HL-60 (cell line): ENCODE measurements at regions not wholly inside any gene's neighbourhood (a gene's known extent, or its start where the extent isn't known, plus 50 kb on each side); places are given as distances from the start of the nearest gene placed in this dataset.

ENCODE experiments used
- CTCF ChIP-seq: IDR thresholded peaks from one replicate; pipeline ENCODE4 v1.5.1; 2011; ENCODE audit warnings: low read length, control low read depth, inconsistent platforms; ENCODE audit not compliant: insufficient read depth
- GABPA ChIP-seq: IDR thresholded peaks from 2 replicates; pipeline ENCODE4 v1.6.1; 2012; ENCODE audit warnings: low read depth
- POLR2AphosphoS5 ChIP-seq: IDR thresholded peaks from 2 replicates; pipeline ENCODE4 v1.6.1; 2012; ENCODE audit warnings: low read depth
- REST ChIP-seq: IDR thresholded peaks from 2 replicates; pipeline ENCODE4 v1.6.1; 2012; ENCODE audit warnings: low read depth; ENCODE audit not compliant: insufficient replicate concordance

- TF ChIP-seq REST = no peak
- TF ChIP-seq CTCF = no peak
- no peak for TF ChIP-seq POLR2AphosphoS5
- TF ChIP-seq GABPA = no peak
Measured at GRCh38 chr5:126681970-126682369, 81.2 kb downstream of the PHAX start.
